GM12891 (cell line): ENCODE measurements at regions not wholly inside any gene's neighbourhood (a gene's known extent, or its start where the extent isn't known, plus 50 kb on each side); places are given as distances from the start of the nearest gene placed in this dataset.

Experiments
- DNase-seq: peaks from one replicate; pipeline ENCODE4 v3.0.0; 2011; ENCODE audit warnings: low spot score; ENCODE audit not compliant: insufficient read length
- FAIRE-seq: peaks from 2 replicates; lab custom pipeline; 2011; peaks lifted over from hg19 to GRCh38; lab: Jason Lieb, UNC
- PAX5 ChIP-seq: IDR thresholded peaks from 2 replicates; pipeline ENCODE4 v1.6.1; 2011; ENCODE audit warnings: low read length, moderate library complexity, mild to moderate bottlenecking; ENCODE audit not compliant: insufficient read depth, severe bottlenecking
- POLR2A ChIP-seq: IDR thresholded peaks from 2 replicates; pipeline ENCODE4 v1.6.1; 2011; ENCODE audit warnings: low read depth, low read length, control low read depth
- POLR2AphosphoS5 ChIP-seq: IDR thresholded peaks from 2 replicates; pipeline ENCODE4 v1.6.1; 2011; ENCODE audit warnings: low read depth, low read length, control low read depth
- POU2F2 ChIP-seq: IDR thresholded peaks from 2 replicates; pipeline ENCODE4 v1.6.1; 2011; ENCODE audit warnings: low read depth, mild to moderate bottlenecking, control low read depth, low read length, moderate library complexity
- SPI1 ChIP-seq: IDR thresholded peaks from 2 replicates; pipeline ENCODE4 v1.6.1; 2011; ENCODE audit warnings: low read depth, low read length, control low read depth
- TAF1 ChIP-seq: IDR thresholded peaks from 2 replicates; pipeline ENCODE4 v1.6.1; 2011; ENCODE audit warnings: low read depth, low read length, control low read depth

DNA sequence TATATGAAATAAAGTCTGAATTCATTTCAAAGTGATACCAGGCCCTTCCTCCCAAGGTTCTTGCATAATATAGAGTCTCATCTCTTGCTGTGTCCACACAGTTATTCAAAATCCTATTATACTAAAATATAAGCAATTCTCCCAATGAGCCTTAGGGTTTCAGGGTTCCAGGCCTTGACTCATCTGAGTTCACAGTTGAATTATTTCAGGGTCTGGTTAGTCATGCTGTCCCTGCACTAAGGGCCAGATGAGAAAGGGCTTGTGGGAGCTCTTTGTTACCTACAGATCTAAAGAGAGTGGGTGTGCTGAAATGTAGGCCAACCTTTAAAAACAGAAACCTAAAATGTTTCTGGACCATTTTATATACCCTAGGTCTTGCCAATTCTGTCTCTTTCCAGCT is 337.5 kb upstream of the LRRC7 start:
- no peak for FAIRE-seq
- TF ChIP-seq TAF1 (no peak), PAX5 (no peak), POU2F2 (no peak), POLR2AphosphoS5 (no peak)

DNA sequence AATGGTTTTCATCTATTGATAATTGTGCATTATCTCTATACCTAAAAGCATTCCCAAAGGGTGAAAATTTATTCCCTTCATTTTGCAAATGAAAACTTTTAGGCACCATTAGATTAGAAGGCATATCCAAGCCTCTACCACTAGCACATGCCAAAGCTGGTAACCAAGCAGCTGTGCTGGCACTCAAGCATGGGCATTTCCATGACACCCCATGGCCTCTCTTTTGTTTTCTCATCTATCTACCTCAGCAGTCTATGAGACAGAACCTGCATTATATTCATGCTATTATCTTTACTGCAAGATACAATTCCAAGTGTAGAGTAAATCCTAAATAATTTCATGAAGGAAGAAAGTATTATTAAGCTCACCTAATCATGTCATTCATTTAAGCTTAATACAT is 334.3 kb upstream of the LRRC7 start:
- no peak for TF ChIP-seq POU2F2
- no peak for TF ChIP-seq TAF1
- no peak for TF ChIP-seq POLR2AphosphoS5
- no peak for TF ChIP-seq SPI1
- no peak for TF ChIP-seq PAX5
- no peak for TF ChIP-seq POLR2A
- DNase-seq (no peak), FAIRE-seq (no peak)

More for the DNA sequence above, 337.5 kb upstream of the LRRC7 start:
- no peak for DNase-seq

DNA sequence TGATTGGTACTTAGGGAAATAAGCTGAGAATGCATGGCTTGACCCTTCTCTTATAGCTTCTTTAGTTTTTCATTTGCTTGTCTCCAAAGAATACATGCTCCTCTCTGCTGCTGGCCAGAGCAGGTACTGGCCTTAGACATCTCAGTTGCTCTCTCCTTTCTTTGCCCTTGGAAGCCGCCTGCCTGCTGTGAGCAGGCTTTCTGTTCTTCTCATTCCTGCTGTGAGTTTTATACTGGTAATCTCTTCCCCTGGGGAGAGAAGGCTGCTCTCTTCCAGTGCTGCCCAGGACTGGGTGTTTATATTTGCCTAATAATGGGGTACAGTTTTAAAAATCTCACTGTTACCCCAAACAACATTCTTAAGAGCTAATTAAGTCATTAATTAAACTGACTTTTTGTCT is 323.5 kb upstream of the LRRC7 start:
- DNase-seq = no peak
- FAIRE-seq = no peak

DNA sequence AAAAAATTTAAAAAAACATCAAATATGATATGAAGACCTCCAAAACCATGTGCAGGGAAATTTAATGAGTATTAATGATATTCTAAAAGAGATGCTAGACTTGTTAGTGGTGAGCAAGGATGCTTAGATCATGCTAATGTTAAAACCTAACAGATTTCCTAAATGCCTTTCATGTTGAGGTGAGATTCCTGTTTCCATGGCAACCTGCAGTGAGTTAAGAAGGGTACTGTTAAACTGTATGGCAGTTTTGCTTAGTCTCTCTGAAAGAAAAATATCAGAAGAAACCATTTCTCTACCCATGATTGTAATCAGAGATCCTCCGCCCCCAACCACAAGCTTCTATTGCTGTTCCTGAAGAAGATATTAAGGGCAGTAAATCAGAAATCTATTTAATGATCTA is 321.6 kb upstream of the LRRC7 start:
- DNase-seq (no peak), FAIRE-seq (no peak)
- no peak for TF ChIP-seq TAF1
- no peak for TF ChIP-seq POU2F2
- TF ChIP-seq POLR2A = no peak
- TF ChIP-seq PAX5 = no peak
- TF ChIP-seq POLR2AphosphoS5 = no peak
- no peak for TF ChIP-seq SPI1

More for the DNA sequence above, 323.5 kb upstream of the LRRC7 start:
- TF ChIP-seq TAF1 = no peak
- no peak for TF ChIP-seq POLR2AphosphoS5
- TF ChIP-seq SPI1 = no peak
- TF ChIP-seq PAX5 = no peak
- TF ChIP-seq POLR2A = no peak

DNA sequence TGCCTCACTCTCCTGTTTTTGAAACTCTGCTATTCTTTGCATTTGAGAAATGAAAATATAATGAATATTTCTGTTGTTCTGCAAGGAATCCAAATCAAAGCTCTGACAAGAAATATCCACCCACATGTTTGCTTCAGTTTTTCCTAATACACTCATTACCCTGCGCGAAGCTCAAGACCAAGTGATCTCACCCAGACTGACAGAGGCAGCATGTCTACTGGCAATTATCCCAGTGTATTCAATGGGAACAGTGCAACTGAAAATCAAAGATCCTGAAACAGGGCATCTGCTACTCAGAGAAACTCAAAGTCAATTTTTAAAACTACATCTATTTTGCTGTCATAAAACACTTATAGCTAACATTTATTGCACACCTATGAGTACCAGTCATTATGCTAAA is 321.0 kb upstream of the LRRC7 start:
- TF ChIP-seq POLR2AphosphoS5 = no peak
- TF ChIP-seq POLR2A = no peak
- no peak for TF ChIP-seq TAF1
- TF ChIP-seq SPI1 = no peak
- TF ChIP-seq POU2F2 = no peak
- TF ChIP-seq PAX5 = no peak
- no peak for DNase-seq
- FAIRE-seq = no peak

DNA sequence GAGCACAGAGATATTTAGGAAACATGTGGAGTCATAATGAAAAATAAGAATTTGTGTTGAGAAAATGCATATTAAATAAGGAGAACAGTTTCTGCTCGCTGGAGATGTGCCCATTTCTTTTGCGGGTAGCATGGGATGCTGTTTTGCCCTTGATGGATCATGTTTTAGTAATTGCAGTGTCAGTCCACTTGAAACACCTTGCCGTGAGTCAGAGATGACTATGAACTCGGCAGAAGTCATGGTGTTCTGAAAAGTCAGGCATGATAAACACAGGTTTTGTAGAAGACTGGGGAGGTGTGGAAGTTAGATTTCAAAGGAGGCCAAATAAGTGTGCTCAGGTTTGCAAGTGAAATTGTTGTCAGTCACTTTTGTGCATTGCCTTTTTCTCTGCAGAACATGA is 315.0 kb upstream of the LRRC7 start:
- FAIRE-seq (no peak), DNase-seq (no peak)
- TF ChIP-seq POLR2AphosphoS5 (no peak), POLR2A (no peak), TAF1 (no peak), POU2F2 (no peak), PAX5 (no peak), SPI1 (no peak)

DNA sequence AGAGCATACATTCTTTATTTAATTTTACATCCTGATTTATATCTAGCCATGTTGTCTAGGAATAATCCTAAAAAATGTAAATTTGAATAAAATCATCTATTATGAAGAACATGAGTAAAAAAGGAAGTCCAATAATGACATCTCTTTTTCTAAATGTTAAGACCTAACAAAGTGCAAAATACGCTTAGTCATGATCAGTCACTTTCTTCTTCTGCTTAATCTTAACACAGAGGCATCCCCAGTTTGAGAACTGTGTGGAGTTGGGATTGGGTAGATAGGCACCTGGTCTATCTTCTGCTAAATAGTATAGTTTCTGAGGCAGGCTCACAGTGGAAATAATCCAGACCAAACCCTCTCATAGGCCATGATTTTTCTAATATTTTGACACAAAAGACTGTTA is 311.7 kb upstream of the LRRC7 start:
- no peak for TF ChIP-seq SPI1
- DNase-seq (no peak), FAIRE-seq (no peak)

DNA sequence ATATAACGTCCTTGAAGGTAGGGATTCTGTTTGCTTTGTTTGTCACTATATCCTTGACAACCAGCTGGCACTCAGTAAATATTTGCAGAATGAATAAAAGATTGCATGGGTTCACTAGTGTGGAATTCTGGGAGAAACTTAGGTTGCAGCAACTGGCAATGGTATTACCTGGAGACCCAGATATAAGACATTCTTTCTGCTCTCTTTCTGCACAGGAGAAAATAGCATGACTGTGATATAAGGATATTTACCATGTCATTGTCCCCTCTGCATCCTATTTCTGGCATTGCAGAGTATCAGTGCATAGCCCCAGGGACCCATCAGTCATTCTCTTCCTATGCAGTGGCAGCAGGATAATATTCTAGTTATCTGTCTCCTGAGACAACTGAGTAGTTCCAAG is 308.9 kb upstream of the LRRC7 start:
- TF ChIP-seq POLR2A (no peak), POU2F2 (no peak), POLR2AphosphoS5 (no peak), PAX5 (no peak), SPI1 (no peak), TAF1 (no peak)
- FAIRE-seq (no peak), DNase-seq (no peak)

DNA sequence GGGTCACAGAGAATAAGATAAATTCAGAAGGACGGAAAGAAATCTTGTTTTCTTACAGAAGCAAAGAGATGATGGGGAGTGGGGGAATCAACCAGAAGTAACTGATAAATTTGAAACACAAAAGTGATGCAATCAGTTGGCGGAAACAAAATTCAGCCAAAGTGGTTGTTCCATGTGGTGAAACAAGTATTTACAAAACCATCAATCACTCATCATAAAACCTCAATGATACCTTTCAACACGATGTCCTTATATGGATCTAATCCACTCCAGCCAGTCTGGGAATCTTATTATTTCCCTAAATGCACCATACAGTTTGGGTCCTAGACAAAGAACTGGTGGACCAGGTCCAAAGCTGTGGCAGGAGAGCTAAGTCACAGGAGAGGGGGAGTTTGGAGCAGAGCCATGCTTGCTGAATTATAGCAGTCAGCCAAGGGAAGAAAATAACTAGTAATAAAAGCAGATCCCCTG is 303.8 kb upstream of the LRRC7 start:
- FAIRE-seq = no peak
- TF ChIP-seq PAX5 (no peak), POU2F2 (no peak), POLR2AphosphoS5 (no peak), POLR2A (no peak), SPI1 (no peak), TAF1 (no peak)
- DNase-seq = no peak

DNA sequence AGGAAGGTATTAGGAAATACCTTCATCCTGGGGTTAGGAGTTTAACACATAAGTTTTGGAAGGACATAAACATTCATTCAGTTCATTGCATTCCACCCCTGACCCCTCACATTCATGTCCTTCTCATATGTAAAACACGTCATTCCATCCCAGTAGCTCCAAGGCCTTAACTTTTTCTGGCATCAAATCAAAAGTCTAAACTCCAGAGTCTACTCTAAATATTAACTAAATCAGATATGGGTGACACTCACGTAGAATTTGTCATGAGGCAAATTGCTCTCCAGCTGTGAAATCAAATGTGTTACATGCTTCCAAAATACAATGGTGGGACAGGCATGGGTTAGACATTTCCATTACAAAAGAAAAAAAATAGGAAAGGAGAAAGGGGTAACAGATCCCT is 298.2 kb upstream of the LRRC7 start:
- FAIRE-seq (no peak), DNase-seq (no peak)
- TF ChIP-seq SPI1 (no peak), TAF1 (no peak), PAX5 (no peak), POLR2A (no peak), POU2F2 (no peak), POLR2AphosphoS5 (no peak)

DNA sequence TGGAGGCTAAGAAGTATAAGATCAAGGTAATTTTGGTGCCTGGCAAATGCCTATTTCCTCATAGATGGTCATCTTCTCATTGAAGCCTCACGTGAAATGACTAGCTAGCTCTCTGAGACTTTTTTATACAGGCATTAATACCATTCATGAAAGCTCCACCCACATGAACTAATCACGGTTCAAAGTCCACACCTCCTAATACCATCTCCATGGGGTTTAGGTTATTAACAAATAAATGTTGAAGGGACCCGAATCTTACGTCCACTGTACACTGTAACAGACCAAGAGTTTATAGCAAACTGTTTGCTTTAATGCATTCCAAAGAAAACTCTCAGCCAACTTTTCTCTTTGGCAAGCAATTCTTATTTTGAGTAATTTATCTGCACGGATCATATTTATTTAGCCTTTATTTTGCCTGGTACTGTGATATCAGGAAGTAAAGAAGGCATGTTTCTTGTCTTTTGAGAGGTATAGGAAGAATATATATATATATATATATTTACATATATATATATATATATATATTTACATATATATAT is 296.1 kb upstream of the LRRC7 start:
- DNase-seq (no peak), FAIRE-seq (no peak)
- TF ChIP-seq POLR2A = no peak
- no peak for TF ChIP-seq TAF1
- TF ChIP-seq POLR2AphosphoS5 = no peak
- TF ChIP-seq PAX5 = no peak
- no peak for TF ChIP-seq POU2F2
- TF ChIP-seq SPI1 = no peak
